ENCODE measurements at regions not wholly inside any gene's neighbourhood (a gene's known extent, or its start where the extent isn't known, plus 50 kb on each side); places are given as distances from the start of the nearest gene placed in this dataset.

GRCh38 chr9:108588246-108588645 lies 267.5 kb downstream of the ACTL7B start:
- DNase-seq = no peak
- no peaks in the 10 kb centered on the region for H3K9me3 Mint-ChIP-seq

DNA sequence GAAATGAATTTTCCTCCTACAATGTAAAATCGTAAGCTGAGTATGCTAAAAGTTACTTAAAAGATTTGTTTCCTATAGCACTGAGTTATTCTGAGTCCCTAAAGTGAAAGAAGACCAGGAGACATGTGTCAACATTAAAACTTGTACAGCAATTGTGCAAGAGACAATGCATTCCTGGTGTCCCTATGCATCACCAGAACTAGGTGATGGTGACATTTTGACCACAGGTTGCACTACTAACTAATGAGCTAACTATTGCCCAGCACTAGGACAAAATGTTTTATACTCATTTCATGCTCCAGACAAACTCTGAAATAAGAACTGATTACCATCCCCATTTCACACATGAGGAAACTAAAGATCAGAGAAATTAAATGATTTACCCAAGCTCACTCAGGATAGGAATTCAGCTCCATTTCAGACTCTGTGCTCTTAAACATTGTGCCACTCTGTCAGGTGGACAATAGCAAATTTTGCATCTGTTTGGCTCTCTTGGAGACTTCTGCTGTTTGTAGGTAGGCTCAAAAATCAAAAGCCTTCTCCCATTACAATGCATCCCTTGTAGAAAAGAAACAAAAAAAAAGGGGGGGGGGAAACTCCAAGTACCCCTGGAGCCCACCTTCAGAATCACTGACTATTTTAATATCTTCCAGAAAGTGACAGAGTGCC lies 269.2 kb downstream of the ACTL7B start:
- Mint-ChIP-seq H3K27me3 (peaks cover 0 to 4% of the 10 kb centered on the region in 2 donors), H3K36me3 (no peaks in the 10 kb centered on the region), H3K27ac (no peak overlapping the region), H3K4me3 (no peak overlapping the region), H3K9me3 (no peaks in the 10 kb centered on the region), H3K4me1 (peaks cover 0 to 10% of the 10 kb centered on the region in 2 donors)
- ATAC-seq (replicated peaks) (no peak), DNase-seq (no peak)

More at GRCh38 chr9:108588246-108588645, 267.5 kb downstream of the ACTL7B start:
- Mint-ChIP-seq H3K4me3 (no peak overlapping the region), H3K27me3 (no peaks in the 10 kb centered on the region), H3K36me3 (no peaks in the 10 kb centered on the region), H3K4me1 (peaks cover 0 to 10% of the 10 kb centered on the region in 2 donors), H3K27ac (no peak overlapping the region)
- peak; percentile 50 to 56 for ATAC-seq (replicated peaks)

GRCh38 chr9:108584860-108585259 lies 270.9 kb downstream of the ACTL7B start:
- H3K36me3 Mint-ChIP-seq = no peaks in the 10 kb centered on the region
- ATAC-seq (replicated peaks) (no peak), DNase-seq (no peak)
- no peaks in the 10 kb centered on the region for H3K9me3 Mint-ChIP-seq
- H3K27me3 Mint-ChIP-seq = peaks cover 0 to 5% of the 10 kb centered on the region in 2 donors
- peaks cover 0 to 10% of the 10 kb centered on the region in 2 donors for H3K4me1 Mint-ChIP-seq
- no peak overlapping the region for H3K4me3 Mint-ChIP-seq
- H3K27ac Mint-ChIP-seq = no peak overlapping the region

- peaks cover 0 to 3% of the 10 kb centered on the region in 2 donors for H3K4me1 Mint-ChIP-seq
- no peaks in the 10 kb centered on the region for H3K36me3 Mint-ChIP-seq
- no peak for ATAC-seq (replicated peaks)
- H3K9me3 Mint-ChIP-seq = no peaks in the 10 kb centered on the region
- no peak overlapping the region for H3K27ac Mint-ChIP-seq
- H3K4me3 Mint-ChIP-seq = no peak overlapping the region
- peaks cover 0 to 10% of the 10 kb centered on the region in 2 donors for H3K27me3 Mint-ChIP-seq
- DNase-seq = no peak
These were observed 273.1 kb downstream of the ACTL7B start for GRCh38 chr9:108582726-108583125.

- H3K4me1 Mint-ChIP-seq = no peaks in the 10 kb centered on the region
- H3K9me3 Mint-ChIP-seq = no peaks in the 10 kb centered on the region
- H3K4me3 Mint-ChIP-seq = no peak overlapping the region
- no peaks in the 10 kb centered on the region for H3K36me3 Mint-ChIP-seq
- no peak for DNase-seq
- no peak overlapping the region for H3K27ac Mint-ChIP-seq
- peaks cover 0 to 10% of the 10 kb centered on the region in 2 donors for H3K27me3 Mint-ChIP-seq
- no peak for ATAC-seq (replicated peaks)
These were observed 275.9 kb downstream of the ACTL7B start for GRCh38 chr9:108579757-108580439.

GRCh38 chr9:108575276-108575675 lies 280.5 kb downstream of the ACTL7B start:
- Mint-ChIP-seq H3K9me3 (no peaks in the 10 kb centered on the region), H3K4me3 (no peak overlapping the region), H3K4me1 (no peaks in the 10 kb centered on the region), H3K27me3 (peaks cover 0 to 5% of the 10 kb centered on the region in 2 donors), H3K36me3 (no peaks in the 10 kb centered on the region), H3K27ac (no peak overlapping the region)
- ATAC-seq (replicated peaks) (no peak), DNase-seq (no peak)

DNA sequence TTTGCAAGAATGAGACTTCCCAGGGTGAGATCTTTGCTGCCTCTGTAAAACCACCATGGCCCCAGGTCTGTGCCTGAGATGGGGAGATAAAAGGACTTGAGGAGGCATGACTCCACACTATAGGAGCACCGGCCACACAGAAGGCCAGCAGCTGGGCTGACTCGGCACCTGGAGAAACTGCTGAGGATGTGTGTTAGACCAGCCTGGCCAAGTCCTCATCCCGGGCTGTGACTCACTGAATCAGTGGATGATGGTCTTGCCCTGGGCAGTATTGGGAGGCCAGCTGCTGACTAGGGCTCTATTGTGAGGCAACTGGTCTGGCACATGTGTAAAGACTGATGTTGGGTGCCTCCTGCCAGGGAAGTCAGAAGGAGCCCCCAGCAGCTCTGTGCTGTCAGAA lies 286.2 kb downstream of the ACTL7B start:
- no peaks in the 10 kb centered on the region for H3K4me1 Mint-ChIP-seq
- no peak overlapping the region for H3K27ac Mint-ChIP-seq
- no peaks in the 10 kb centered on the region for H3K9me3 Mint-ChIP-seq
- DNase-seq = no peak
- no peaks in the 10 kb centered on the region for H3K36me3 Mint-ChIP-seq
- no peak for ATAC-seq (replicated peaks)
- H3K4me3 Mint-ChIP-seq = no peak overlapping the region
- no peaks in the 10 kb centered on the region for H3K27me3 Mint-ChIP-seq

- no peak for ATAC-seq (replicated peaks)
- H3K4me3 Mint-ChIP-seq = no peak overlapping the region
- no peak overlapping the region for H3K27ac Mint-ChIP-seq
- no peaks in the 10 kb centered on the region for H3K36me3 Mint-ChIP-seq
- H3K9me3 Mint-ChIP-seq = no peaks in the 10 kb centered on the region
- no peak for DNase-seq
- no peaks in the 10 kb centered on the region for H3K4me1 Mint-ChIP-seq
- no peaks in the 10 kb centered on the region for H3K27me3 Mint-ChIP-seq
These were observed 287.7 kb downstream of the ACTL7B start for GRCh38 chr9:108568093-108568492.

DNA sequence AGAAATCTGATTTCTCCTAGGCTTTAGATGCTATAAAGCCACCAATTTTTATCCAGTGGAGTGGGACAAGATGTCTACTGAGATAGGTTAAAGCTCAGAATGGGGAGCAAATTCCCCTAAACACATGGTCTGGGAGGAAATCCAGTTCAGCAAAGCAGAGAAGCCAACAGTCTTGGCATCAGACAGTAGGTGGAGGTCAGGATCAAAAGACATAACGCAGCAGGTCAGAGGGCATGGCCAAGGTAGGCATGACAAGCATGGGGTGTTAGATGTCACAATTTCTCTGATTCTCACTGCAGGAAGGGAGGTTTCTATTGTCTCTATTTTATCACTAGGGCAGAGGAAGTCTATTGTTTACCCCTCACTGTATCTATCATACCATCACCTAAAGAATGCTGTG lies 288.2 kb downstream of the ACTL7B start:
- no peak overlapping the region for H3K4me3 Mint-ChIP-seq

GRCh38 chr9:108565651-108566378 lies 290.0 kb downstream of the ACTL7B start:
- Mint-ChIP-seq H3K27me3 (no peaks in the 10 kb centered on the region), H3K36me3 (no peaks in the 10 kb centered on the region), H3K4me3 (no peak overlapping the region), H3K4me1 (no peaks in the 10 kb centered on the region), H3K9me3 (no peaks in the 10 kb centered on the region), H3K27ac (no peak overlapping the region)
- DNase-seq = peak; percentile 5
- ATAC-seq (replicated peaks) = peak; percentile 77 to 86

More for the DNA sequence above, 288.2 kb downstream of the ACTL7B start:
- Mint-ChIP-seq H3K27ac (no peak overlapping the region), H3K27me3 (no peaks in the 10 kb centered on the region), H3K4me1 (no peaks in the 10 kb centered on the region), H3K9me3 (no peaks in the 10 kb centered on the region), H3K36me3 (no peaks in the 10 kb centered on the region)
- DNase-seq = no peak
- ATAC-seq (replicated peaks) = no peak

- Mint-ChIP-seq H3K9me3 (no peaks in the 10 kb centered on the region), H3K27ac (no peak overlapping the region), H3K4me1 (no peaks in the 10 kb centered on the region), H3K36me3 (no peaks in the 10 kb centered on the region), H3K4me3 (no peak overlapping the region), H3K27me3 (peaks cover 4 to 7% of the 10 kb centered on the region in 2 donors)
- DNase-seq (no peak), ATAC-seq (replicated peaks) (no peak)
These were observed 293.6 kb downstream of the ACTL7B start for GRCh38 chr9:108562176-108562575.

DNA sequence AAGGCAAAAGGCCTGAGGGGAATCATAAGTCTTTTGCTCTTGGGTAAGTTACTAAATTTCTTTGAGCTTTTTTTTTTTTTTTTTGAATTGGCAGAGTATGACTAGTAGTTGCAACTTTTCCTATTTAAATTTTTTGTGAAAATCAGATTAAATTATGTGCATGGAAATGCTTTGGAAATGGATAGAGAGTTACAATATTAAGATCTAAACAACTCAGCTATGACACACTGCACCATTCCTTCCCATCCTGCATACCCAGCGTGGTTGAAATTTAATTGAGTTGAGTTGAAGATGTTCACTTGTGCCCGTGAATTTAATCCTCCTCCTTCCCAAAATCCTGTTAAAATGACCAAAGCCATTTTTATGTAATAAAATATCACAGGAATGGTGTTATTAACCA lies 296.4 kb downstream of the ACTL7B start:
- Mint-ChIP-seq H3K9me3 (no peaks in the 10 kb centered on the region), H3K4me3 (no peak overlapping the region), H3K4me1 (no peaks in the 10 kb centered on the region), H3K27me3 (peaks cover 4 to 7% of the 10 kb centered on the region in 2 donors), H3K27ac (no peak overlapping the region), H3K36me3 (no peaks in the 10 kb centered on the region)
- no peak for DNase-seq
- ATAC-seq (replicated peaks) = no peak

DNA sequence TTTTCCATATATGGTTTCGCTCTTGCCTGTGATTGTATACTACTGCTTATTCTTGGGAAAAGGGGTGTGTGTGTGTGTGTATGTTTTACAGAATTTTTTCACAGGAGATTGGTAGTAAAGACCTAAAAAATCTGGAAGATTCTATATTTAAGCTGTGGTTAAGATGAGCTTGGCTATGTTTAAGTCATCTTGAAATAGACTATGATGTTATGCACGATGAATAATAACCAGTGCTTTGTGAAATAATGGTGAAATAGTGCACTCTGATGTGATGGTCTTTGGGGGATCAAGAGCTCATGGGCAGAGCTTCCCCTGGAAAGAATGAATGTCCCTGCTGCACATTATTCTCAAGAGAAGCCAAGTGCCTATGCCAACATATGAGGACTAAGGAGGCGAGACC lies 301.0 kb downstream of the ACTL7B start:
- H3K4me1 Mint-ChIP-seq = peaks cover 0 to 2% of the 10 kb centered on the region in 2 donors
- no peak for DNase-seq
- peaks cover 4 to 7% of the 10 kb centered on the region in 2 donors for H3K27me3 Mint-ChIP-seq
- H3K27ac Mint-ChIP-seq = no peak overlapping the region
- no peaks in the 10 kb centered on the region for H3K9me3 Mint-ChIP-seq
- H3K4me3 Mint-ChIP-seq = no peak overlapping the region
- ATAC-seq (replicated peaks) = no peak
- no peaks in the 10 kb centered on the region for H3K36me3 Mint-ChIP-seq

GRCh38 chr9:108553111-108553635 lies 302.6 kb downstream of the ACTL7B start:
- ATAC-seq (replicated peaks) = no peak
- H3K9me3 Mint-ChIP-seq = no peaks in the 10 kb centered on the region
- no peak for DNase-seq
- H3K4me1 Mint-ChIP-seq = peaks cover 0 to 2% of the 10 kb centered on the region in 2 donors
- no peaks in the 10 kb centered on the region for H3K36me3 Mint-ChIP-seq
- H3K27ac Mint-ChIP-seq = no peak overlapping the region
- H3K27me3 Mint-ChIP-seq = peaks cover 0 to 1% of the 10 kb centered on the region in 2 donors
- no peak overlapping the region for H3K4me3 Mint-ChIP-seq

Measured in stimulated activated naive B cell treated with anti-CD40 and anti-IgM and Interleukin-4, amounts not matched to agents 10 μg/mL and 1 μg/mL and 100 μg/mL, for 72 hours (primary cell).